ENCODE measurements at regions not wholly inside any gene's neighbourhood (a gene's known extent, or its start where the extent isn't known, plus 50 kb on each side); places are given as distances from the start of the nearest gene placed in this dataset.

DNA sequence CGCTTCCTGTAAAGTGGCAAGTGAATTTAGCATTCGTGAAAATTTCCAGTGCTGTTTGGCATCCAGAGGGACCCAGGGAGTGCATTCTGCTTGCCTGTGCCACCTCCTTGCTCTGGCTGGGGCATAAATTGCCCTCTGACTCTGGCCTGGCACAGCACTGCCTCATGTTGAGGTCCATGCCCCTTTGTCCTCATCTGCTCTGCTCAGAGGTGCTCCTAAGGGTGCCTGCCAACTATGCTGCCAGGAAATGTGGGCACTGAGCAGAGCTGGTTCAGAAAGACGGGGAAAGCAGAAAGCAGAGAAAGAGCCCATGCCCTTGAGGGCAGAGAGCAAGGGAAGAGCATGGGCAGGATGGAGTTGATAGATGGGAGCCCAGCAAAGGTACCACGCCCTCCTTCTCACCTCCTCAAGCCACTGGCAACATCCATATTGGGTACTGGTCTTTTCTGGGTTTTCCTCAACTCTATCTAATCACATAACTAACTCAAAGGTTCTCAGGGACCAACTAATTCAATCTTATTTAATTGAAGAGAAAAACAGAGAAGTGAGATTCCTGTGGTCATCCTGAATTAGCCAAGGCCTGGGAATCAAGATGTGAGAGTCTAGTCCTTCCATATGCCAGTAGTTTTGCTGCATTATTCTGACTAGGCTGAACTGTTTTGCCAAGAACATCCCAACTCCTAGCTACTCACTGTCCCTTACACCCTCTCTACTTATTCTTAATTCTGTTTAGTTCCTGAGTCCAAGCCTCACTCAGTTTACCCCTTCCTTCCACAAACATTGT is 441.5 kb upstream of the TNP1 start:
- H3K9me3 ChIP-seq: peaks cover 0 to 11% (median 0%) of the 10 kb centered on the region in 4 donors
- peaks cover 0 to 5% (median 0%) of the 10 kb centered on the region in 4 donors for H3K4me1 ChIP-seq
- intact Hi-C loops (cut with DNase I; ENCODE audit: low total_unique reads): no loop called here
- no peak overlapping the region for H3K4me3 ChIP-seq
- H3K27ac ChIP-seq: peak overlapping the region in 2 of 5 donors; percentile 1 to 5
- no peaks in the 10 kb centered on the region for H3K27me3 ChIP-seq
- 79 to 94% (median 85%) methylated on average over 4 of the region's 4 CpGs for WGBS, 5 donors
- H3K36me3 ChIP-seq: no peaks in the 10 kb centered on the region
- no peak for DNase-seq
- TF ChIP-seq, protein P1, sequence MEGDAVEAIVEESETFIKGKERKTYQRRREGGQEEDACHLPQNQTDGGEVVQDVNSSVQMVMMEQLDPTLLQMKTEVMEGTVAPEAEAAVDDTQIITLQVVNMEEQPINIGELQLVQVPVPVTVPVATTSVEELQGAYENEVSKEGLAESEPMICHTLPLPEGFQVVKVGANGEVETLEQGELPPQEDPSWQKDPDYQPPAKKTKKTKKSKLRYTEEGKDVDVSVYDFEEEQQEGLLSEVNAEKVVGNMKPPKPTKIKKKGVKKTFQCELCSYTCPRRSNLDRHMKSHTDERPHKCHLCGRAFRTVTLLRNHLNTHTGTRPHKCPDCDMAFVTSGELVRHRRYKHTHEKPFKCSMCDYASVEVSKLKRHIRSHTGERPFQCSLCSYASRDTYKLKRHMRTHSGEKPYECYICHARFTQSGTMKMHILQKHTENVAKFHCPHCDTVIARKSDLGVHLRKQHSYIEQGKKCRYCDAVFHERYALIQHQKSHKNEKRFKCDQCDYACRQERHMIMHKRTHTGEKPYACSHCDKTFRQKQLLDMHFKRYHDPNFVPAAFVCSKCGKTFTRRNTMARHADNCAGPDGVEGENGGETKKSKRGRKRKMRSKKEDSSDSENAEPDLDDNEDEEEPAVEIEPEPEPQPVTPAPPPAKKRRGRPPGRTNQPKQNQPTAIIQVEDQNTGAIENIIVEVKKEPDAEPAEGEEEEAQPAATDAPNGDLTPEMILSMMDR (IDR thresholded peaks at IDR 0.05): no peak
- TF ChIP-seq EP300 (IDR thresholded peaks at IDR 0.05): peak; percentile 47
- no peak for TF ChIP-seq POLR2AphosphoS5 (IDR thresholded peaks at IDR 0.05)

DNA sequence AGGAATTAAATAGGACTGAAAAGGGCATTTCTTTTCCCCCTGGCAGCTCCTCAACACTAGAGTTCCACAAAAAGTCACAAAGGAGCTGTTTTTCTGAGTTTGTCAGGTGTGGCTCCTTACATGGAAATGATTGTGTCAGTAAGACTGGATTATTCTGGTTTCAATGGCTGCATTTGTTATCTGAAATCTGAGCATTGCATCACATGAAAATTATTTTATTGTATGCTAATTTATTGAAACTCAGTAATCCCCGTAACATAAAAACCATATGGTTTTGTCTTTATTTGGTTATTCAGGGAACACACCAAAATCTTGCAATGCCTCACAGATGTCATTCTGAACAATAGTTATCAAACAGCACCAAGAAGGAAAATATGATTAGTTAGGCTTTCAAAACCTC is 439.7 kb upstream of the TNP1 start:
- TF ChIP-seq EP300 (IDR thresholded peaks at IDR 0.05) (no peak), POLR2AphosphoS5 (IDR thresholded peaks at IDR 0.05) (no peak), POLR2A (IDR thresholded peaks at IDR 0.05) (no peak)
- TF ChIP-seq, protein P1 (IDR thresholded peaks at IDR 0.05): no peak
- H3K36me3 ChIP-seq: no peaks in the 10 kb centered on the region
- no peak for DNase-seq
- no peaks in the 10 kb centered on the region for H3K27me3 ChIP-seq
- intact Hi-C loops (cut with DNase I; ENCODE audit: low total_unique reads): no loop called here
- H3K4me3 ChIP-seq: no peak overlapping the region
- H3K4me1 ChIP-seq: peaks cover 0 to 5% (median 0%) of the 10 kb centered on the region in 4 donors
- no peak overlapping the region for H3K27ac ChIP-seq
- 76 to 89% (median 80%) methylated on average over 1 of the region's 1 CpG for WGBS, 5 donors
- peaks cover 0 to 14% (median 0%) of the 10 kb centered on the region in 4 donors for H3K9me3 ChIP-seq

DNA sequence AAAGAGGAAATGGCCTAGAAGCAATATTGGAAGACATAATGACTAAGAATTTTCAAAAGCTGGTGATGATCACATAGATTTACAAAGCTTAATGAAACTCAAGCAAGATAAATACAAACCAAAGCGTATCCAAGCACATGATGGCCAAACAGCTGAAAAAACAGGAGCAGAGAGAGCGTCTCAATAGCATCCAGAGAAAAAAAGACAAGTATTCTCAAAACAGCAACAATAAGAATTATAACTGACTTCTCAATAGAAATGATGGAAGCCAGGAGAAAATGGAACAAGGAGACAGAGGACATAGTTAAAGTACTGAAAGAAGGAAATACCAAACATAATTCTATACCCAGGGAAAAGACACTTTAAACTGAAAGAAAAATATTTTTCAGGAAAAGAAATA is 437.2 kb upstream of the TNP1 start:
- Histone ChIP-seq H3K36me3 (no peaks in the 10 kb centered on the region), H3K9me3 (peaks cover 0 to 14% (median 0%) of the 10 kb centered on the region in 4 donors), H3K4me1 (peaks cover 0 to 9% (median 2%) of the 10 kb centered on the region in 4 donors), H3K27ac (no peak overlapping the region), H3K27me3 (no peaks in the 10 kb centered on the region), H3K4me3 (no peak overlapping the region)
- intact Hi-C loops (cut with DNase I; ENCODE audit: low total_unique reads): no loop called here
- DNase-seq: no peak
- TF ChIP-seq EP300 (IDR thresholded peaks at IDR 0.05): no peak
- no peak for TF ChIP-seq POLR2AphosphoS5 (IDR thresholded peaks at IDR 0.05)
- TF ChIP-seq POLR2A (IDR thresholded peaks at IDR 0.05): no peak
- TF ChIP-seq, protein P1 (IDR thresholded peaks at IDR 0.05): no peak
- WGBS, 5 donors: 83 to 94% (median 85%) methylated on average over 2 of the region's 2 CpGs

DNA sequence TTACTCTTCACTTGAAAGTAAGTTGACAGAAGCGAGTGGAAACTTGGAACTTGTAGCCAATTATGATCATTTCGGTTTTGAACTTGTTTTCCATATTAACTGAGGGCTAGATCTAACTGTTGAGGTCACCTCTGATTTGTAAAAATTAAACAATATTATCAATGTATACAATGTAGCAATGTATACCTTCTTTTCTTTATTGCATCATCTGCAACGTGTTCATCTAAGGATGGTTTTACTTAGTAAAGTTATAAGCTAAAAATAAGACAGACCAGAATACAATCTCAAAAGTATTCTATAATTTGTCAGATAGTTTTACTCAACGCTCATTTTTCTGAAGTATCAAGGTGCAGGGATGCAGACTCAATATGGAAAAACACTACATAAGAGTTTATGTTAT is 435.0 kb upstream of the TNP1 start:
- Histone ChIP-seq H3K36me3 (no peaks in the 10 kb centered on the region), H3K9me3 (peaks cover 0 to 14% (median 0%) of the 10 kb centered on the region in 4 donors), H3K27ac (no peak overlapping the region), H3K4me3 (no peak overlapping the region), H3K27me3 (no peaks in the 10 kb centered on the region), H3K4me1 (peaks cover 3 to 6% (median 4%) of the 10 kb centered on the region in 4 donors)
- intact Hi-C loops (cut with DNase I; ENCODE audit: low total_unique reads): no loop called here
- no peak for DNase-seq
- WGBS, 5 donors: 58 to 76% (median 70%) methylated on average over 4 of the region's 4 CpGs
- TF ChIP-seq POLR2A (IDR thresholded peaks at IDR 0.05) (no peak), EP300 (IDR thresholded peaks at IDR 0.05) (no peak), POLR2AphosphoS5 (IDR thresholded peaks at IDR 0.05) (no peak)
- TF ChIP-seq, protein P1 (IDR thresholded peaks at IDR 0.05): no peak
